Islet of Langerhans (tissue), 1 donor: ENCODE measurements at regions not wholly inside any gene's neighbourhood (a gene's known extent, or its start where the extent isn't known, plus 50 kb on each side); places are given as distances from the start of the nearest gene placed in this dataset.

Experiments
- FAIRE-seq: peaks from one replicate; lab custom pipeline; 2011; peaks lifted over from hg19 to GRCh38; lab: Jason Lieb, UNC

GRCh38 chr2:33672389-33672788 is 73.3 kb upstream of the FAM98A start:
- no peak for FAIRE-seq

- no peak for FAIRE-seq
Measured at GRCh38 chr2:33671198-33671597, 72.1 kb upstream of the FAM98A start.

GRCh38 chr2:33670392-33670937 is 71.4 kb upstream of the FAM98A start:
- no peak for FAIRE-seq

- no peak for FAIRE-seq
Measured at GRCh38 chr2:33666879-33667278, 67.8 kb upstream of the FAM98A start.

- FAIRE-seq, result no peak
Measured at GRCh38 chr2:33665039-33665438, 65.9 kb upstream of the FAM98A start.

- no peak for FAIRE-seq
Measured at GRCh38 chr2:33660416-33661123, 61.5 kb upstream of the FAM98A start.

- FAIRE-seq, result no peak
Measured at GRCh38 chr2:33655626-33656320, 56.7 kb upstream of the FAM98A start.

GRCh38 chr2:33652830-33653229 is 53.7 kb upstream of the FAM98A start:
- FAIRE-seq, result peak; percentile 81

- no peak for FAIRE-seq
Measured at GRCh38 chr2:33650171-33650570, 51.1 kb upstream of the FAM98A start.
